ENCODE measurements at regions not wholly inside any gene's neighbourhood (a gene's known extent, or its start where the extent isn't known, plus 50 kb on each side); places are given as distances from the start of the nearest gene placed in this dataset.

DNA sequence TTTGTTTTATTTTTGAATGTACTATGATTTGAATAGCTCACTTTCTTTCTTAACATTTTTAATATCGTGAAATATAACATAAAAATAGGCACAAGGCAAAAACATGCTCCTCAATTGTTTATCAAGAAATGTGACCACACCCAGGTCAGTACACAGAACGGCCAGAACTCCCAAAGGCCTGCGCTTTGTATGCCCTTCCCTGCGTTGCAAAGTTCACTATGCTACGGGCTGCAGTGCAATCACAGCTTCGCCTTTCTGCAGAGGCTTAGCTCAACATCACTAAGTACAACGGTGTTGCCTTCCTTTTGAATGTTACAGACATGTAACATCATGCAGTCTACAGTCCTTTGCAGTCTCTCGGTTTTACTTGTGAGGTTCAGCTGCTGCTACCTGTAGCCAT, 333.4 kb downstream of the THBS2 start:
- Histone ChIP-seq H3K4me1 (replicated peaks) (no peaks in the 10 kb centered on the region), H3K4me3 (no peak overlapping the region), H3K36me3 (no peaks in the 10 kb centered on the region), H3K27ac (no peak overlapping the region), H3K27me3 (replicated peaks; ENCODE audit: insufficient read depth) (no peaks in the 10 kb centered on the region), H3K9me3 (no peaks in the 10 kb centered on the region)
- no peak for DNase-seq (ENCODE audit: low spot score)
- intact Hi-C loops (cut with DNase I) = no loop called here
- 70% methylated on average over 8 of the region's 8 CpGs for WGBS
- TF ChIP-seq, protein P1, sequence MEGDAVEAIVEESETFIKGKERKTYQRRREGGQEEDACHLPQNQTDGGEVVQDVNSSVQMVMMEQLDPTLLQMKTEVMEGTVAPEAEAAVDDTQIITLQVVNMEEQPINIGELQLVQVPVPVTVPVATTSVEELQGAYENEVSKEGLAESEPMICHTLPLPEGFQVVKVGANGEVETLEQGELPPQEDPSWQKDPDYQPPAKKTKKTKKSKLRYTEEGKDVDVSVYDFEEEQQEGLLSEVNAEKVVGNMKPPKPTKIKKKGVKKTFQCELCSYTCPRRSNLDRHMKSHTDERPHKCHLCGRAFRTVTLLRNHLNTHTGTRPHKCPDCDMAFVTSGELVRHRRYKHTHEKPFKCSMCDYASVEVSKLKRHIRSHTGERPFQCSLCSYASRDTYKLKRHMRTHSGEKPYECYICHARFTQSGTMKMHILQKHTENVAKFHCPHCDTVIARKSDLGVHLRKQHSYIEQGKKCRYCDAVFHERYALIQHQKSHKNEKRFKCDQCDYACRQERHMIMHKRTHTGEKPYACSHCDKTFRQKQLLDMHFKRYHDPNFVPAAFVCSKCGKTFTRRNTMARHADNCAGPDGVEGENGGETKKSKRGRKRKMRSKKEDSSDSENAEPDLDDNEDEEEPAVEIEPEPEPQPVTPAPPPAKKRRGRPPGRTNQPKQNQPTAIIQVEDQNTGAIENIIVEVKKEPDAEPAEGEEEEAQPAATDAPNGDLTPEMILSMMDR (IDR thresholded peaks at IDR 0.05) = no peak
- TF ChIP-seq POLR2A (IDR thresholded peaks at IDR 0.05) (no peak), POLR2AphosphoS5 (IDR thresholded peaks at IDR 0.05) (no peak)

DNA sequence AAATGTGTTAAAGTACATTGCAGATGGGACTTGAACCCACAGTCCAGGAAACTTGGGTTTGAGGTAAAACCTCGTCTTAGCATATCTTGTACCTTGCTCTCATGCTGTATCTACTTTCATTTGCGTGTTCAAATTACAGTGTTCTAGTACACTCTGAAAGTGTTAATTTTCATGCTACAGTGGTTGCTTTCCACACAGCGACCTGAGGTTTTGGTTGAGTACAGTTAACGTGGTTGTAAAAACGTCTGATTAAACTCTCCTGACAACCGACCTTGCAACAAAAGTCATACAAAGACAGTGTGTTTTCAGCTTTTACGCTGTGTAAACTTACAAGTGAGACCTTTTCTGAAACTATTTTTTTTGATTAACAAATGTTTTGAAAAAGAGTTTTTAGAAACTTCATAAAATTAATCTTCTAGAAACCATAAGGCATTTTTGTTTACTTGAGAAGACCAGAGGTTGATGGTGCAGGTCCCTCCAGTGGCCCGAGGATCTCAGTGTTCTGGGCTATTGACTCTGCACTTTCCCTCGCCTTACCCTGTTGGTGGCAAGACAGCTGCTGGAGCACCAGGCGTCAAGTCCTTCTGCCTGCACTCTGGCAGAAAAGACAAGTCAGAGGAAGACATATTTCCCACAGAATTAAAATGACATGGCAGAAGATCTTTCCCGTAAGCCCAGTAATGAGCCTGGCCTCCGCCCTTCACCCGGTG, 334.0 kb downstream of the THBS2 start:
- WGBS = 40% methylated on average over 13 of the region's 13 CpGs
- intact Hi-C loops (cut with DNase I) = loop anchor here (5.0 to 10.0 kb wide), 2 partner anchors 33 to 85 kb away; no protein-coding TSS in a partner anchor

DNA sequence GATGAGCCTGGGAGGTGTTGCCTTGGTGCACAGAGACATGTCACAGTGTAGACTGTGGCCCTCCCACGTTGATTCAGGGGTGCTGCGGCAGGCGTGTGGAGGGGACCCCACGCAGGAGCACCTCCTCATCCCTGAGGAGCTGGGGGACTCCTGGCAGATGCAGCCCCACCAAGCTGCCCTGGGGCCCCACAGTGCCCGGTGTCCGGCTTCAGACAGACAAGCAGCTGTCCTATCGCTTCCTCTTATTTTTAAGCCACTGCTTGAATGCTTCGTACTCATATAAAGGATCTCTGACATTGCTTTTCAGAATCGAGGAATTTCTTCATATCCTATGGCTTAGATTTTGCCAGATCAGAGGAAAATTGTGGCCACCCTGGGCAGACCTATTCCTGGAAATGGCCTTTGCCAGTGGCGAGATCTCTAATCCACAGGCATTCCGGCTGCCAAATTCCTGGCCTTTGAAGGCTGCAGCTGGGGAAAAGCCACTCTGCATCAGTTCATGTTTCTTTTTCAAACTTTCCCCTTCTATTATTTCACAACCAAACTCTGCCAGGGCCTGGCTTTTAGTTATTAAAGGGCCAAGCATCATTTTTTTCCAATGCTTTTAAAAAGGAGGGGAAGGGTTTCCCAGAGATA, 337.0 kb downstream of the THBS2 start:
- WGBS = 34% methylated on average over 11 of the region's 11 CpGs
- Histone ChIP-seq H3K36me3 (no peaks in the 10 kb centered on the region), H3K9me3 (no peaks in the 10 kb centered on the region), H3K4me3 (no peak overlapping the region), H3K4me1 (replicated peaks) (no peaks in the 10 kb centered on the region), H3K27ac (no peak overlapping the region), H3K27me3 (replicated peaks; ENCODE audit: insufficient read depth) (no peaks in the 10 kb centered on the region)
- intact Hi-C loops (cut with DNase I) = loop anchor here (5.0 to 10.0 kb wide), 2 partner anchors 36 to 88 kb away; no protein-coding TSS in a partner anchor
- no peak for TF ChIP-seq POLR2AphosphoS5 (IDR thresholded peaks at IDR 0.05)
- no peak for DNase-seq (ENCODE audit: low spot score)

More for the DNA sequence above, 334.0 kb downstream of the THBS2 start:
- Histone ChIP-seq H3K36me3 (no peaks in the 10 kb centered on the region), H3K4me3 (no peak overlapping the region), H3K27ac (no peak overlapping the region), H3K27me3 (replicated peaks; ENCODE audit: insufficient read depth) (no peaks in the 10 kb centered on the region), H3K9me3 (no peaks in the 10 kb centered on the region), H3K4me1 (replicated peaks) (no peaks in the 10 kb centered on the region)
- no peak for DNase-seq (ENCODE audit: low spot score)
- TF ChIP-seq POLR2A (IDR thresholded peaks at IDR 0.05) (no peak), POLR2AphosphoS5 (IDR thresholded peaks at IDR 0.05) (peak; percentile 13)
- TF ChIP-seq, protein P1 (IDR thresholded peaks at IDR 0.05) = no peak

DNA sequence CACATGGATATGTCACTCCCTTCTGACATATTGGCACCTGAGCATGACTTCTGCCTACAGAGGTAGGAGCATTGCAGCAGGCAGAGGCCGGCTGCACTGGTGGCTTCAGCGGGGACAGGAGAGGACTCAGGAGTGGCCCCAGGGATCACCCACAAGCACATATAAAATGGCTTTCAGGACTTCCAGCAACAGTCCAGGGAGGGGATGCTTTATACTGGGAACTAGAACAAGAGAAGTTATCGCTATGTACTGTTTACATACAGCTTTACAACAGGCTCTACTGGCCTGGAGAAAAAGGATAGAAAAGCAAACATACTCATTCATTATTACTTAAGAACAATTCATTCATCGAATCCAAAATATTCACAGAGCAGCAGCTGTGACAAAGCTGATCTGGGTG, 337.8 kb downstream of the THBS2 start:
- H3K9me3 ChIP-seq = no peaks in the 10 kb centered on the region
- DNase-seq (ENCODE audit: low spot score) = no peak
- no peak overlapping the region for H3K27ac ChIP-seq
- TF ChIP-seq, protein P1 (IDR thresholded peaks at IDR 0.05) = no peak
- TF ChIP-seq POLR2A (IDR thresholded peaks at IDR 0.05) = no peak
- no peak for TF ChIP-seq POLR2AphosphoS5 (IDR thresholded peaks at IDR 0.05)
- H3K27me3 ChIP-seq (replicated peaks; ENCODE audit: insufficient read depth) = no peaks in the 10 kb centered on the region
- 35% methylated on average over 4 of the region's 4 CpGs for WGBS
- intact Hi-C loops (cut with DNase I) = loop anchor here (5.0 to 10.0 kb wide), 2 partner anchors 36 to 89 kb away; no protein-coding TSS in a partner anchor
- no peaks in the 10 kb centered on the region for H3K36me3 ChIP-seq
- no peak overlapping the region for H3K4me3 ChIP-seq
- no peaks in the 10 kb centered on the region for H3K4me1 ChIP-seq (replicated peaks)

DNA sequence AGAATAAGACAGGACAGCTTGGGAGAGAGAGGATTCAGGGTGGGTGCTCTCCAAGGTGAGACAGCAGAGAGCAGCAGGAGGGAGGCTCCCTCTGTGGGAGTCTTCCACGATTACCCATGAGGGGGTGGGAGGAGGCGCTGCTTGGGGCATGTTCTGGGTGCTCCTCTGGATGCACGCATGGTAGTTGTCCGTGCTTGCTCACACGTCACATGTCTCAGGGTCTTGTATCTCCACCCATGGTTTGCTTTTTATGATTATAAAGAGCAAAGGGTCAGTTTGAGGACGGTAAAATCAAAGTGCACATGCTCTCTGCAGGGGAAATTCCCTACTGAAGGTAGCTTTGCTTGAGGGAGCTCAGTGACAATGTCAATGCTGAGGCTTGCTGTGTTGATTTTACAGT, 338.4 kb downstream of the THBS2 start:
- Histone ChIP-seq H3K27me3 (replicated peaks; ENCODE audit: insufficient read depth) (no peaks in the 10 kb centered on the region), H3K27ac (no peak overlapping the region), H3K9me3 (no peaks in the 10 kb centered on the region), H3K4me3 (no peak overlapping the region), H3K4me1 (replicated peaks) (no peaks in the 10 kb centered on the region), H3K36me3 (no peaks in the 10 kb centered on the region)
- intact Hi-C loops (cut with DNase I) = loop anchor here (5.0 to 10.0 kb wide), 2 partner anchors 37 to 90 kb away; no protein-coding TSS in a partner anchor
- TF ChIP-seq, protein P1 (IDR thresholded peaks at IDR 0.05) = no peak
- TF ChIP-seq POLR2AphosphoS5 (IDR thresholded peaks at IDR 0.05) (no peak), POLR2A (IDR thresholded peaks at IDR 0.05) (no peak)
- no peak for DNase-seq (ENCODE audit: low spot score)
- WGBS = 64% methylated on average over 6 of the region's 6 CpGs
